ENCODE measurements at regions not wholly inside any gene's neighbourhood (a gene's known extent, or its start where the extent isn't known, plus 50 kb on each side); places are given as distances from the start of the nearest gene placed in this dataset.

- TF ChIP-seq POLR2A (IDR thresholded peaks at IDR 0.05) (no peak), CTCF (IDR thresholded peaks at IDR 0.05) (no peak)
These were observed 511.2 kb upstream of the JARID2 start for GRCh38 chr6:14734416-14735340.

All from body of pancreas (tissue), 4 donors.